Activated naive CD4-positive, alpha-beta T cell treated with anti-CD3 and anti-CD28 coated beads, Interleukin-2, amount 50 U/mL, for 72 hours (primary cell): ENCODE measurements at regions not wholly inside any gene's neighbourhood (a gene's known extent, or its start where the extent isn't known, plus 50 kb on each side); places are given as distances from the start of the nearest gene placed in this dataset.
"Not testable (repeated sequence)": the region's sequence is repeated elsewhere in the genome, so short reads cannot be mapped to it uniquely, and the experiment has no call there.

Experiments
- ATAC-seq, 2 donors: fragments of 150-1000 bp; cut with Tn5 transposase; 2 replicates each; pipeline ENCODE4 v1.10.0; 2021; ENCODE audit warnings: mild to moderate bottlenecking in 2 of 2, moderate library complexity in 2 of 2
- DNase-seq, 2 donors: peaks; one replicate each; pipeline ENCODE4 v3.0.0; 2021 to 2022; ENCODE audit warnings: low spot score in 2 of 2
- H3K27ac Mint-ChIP-seq, 2 donors: one replicate each; pipeline ENCODE4 v1.8.0; 2022; ENCODE audit warnings: mild to moderate bottlenecking in 2 of 2, mixed read lengths in 2 of 2
- H3K36me3 Mint-ChIP-seq, 2 donors: one replicate each; pipeline ENCODE4 v1.8.0; 2022; ENCODE audit warnings: mixed read lengths in 2 of 2
- H3K9me3 Mint-ChIP-seq, 2 donors: one replicate each; pipeline ENCODE4 v1.8.0; 2022; ENCODE audit warnings: mixed read lengths in 2 of 2

DNA sequence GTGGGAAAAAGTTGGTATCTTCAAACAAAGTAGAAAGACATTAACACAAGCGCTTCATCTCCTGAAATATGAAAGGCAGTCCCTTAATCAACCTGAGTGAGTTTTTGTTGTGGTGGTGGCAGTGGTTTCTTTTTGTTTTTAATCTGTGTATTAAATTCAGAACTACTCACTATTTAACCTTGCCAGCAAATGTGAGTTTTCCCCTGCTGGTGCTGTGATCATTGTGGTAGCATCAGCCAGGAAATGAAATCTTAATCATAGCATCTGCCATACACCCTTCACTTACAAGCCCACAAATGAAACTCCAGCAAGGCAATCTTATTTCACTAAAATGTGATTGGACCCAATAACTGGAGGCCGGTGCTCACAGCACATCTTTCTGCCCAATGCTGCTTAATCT lies 229.7 kb downstream of the SHOX2 start:
- peak in 1 of 2 donors; percentile 32 for ATAC-seq
- DNase-seq: no peak
- Mint-ChIP-seq H3K36me3 (peaks cover 0 to 8% of the 10 kb centered on the region in 2 donors), H3K9me3 (peaks cover 5 to 6% of the 10 kb centered on the region in 2 donors), H3K27ac (no peak overlapping the region)

DNA sequence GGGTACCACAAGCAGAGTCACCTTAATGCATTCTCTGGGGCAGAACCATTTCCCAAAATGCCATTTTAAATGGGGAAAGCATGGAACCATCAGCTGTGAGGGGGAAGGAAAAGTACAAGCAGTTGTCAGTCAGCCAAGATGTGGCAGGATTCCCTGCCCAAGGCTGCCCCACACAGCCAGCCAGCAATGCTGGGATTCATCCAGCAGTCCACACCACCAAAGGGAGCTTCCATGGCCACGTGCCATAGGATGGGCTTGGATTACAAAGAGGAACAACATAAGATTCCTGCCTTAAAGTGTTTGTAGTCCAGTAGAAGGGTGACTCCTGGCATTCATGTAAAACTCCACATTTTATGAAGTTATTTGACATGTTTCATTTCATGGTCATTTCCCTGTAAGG lies 233.3 kb downstream of the SHOX2 start:
- DNase-seq (no peak), ATAC-seq (no peak)
- Mint-ChIP-seq H3K9me3 (no peaks in the 10 kb centered on the region), H3K36me3 (no peaks in the 10 kb centered on the region), H3K27ac (no peak overlapping the region)

DNA sequence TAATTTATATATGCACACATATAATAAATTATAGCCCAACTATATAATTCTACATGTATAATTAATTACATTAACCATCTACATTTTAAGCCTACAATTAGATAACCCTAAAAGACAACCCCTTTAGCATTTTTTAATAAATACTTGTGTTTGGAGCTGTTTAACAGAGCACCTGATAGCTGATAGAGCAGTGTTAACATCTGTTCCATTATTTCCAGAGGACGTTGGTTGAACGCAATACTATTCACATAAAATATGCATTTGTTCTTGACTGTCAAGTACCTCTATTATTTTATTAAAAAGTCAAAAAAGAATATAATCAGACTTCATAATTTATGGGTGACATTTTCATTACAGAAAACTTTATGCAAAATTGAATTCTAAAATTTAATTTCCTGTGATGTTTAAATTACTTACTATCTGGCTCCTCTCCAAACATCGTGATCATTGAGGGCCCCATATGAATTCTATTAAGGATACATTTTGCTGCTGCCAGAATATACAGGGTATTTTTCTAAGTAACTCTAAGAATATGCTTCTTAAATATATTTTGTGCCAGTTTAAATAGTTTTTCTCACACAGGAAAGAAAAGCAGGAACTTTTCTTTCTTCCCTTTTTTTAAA lies 234.3 kb downstream of the SHOX2 start:
- DNase-seq: no peak
- Mint-ChIP-seq H3K9me3 (no peaks in the 10 kb centered on the region), H3K27ac (no peak overlapping the region), H3K36me3 (no peaks in the 10 kb centered on the region)
- no peak for ATAC-seq

DNA sequence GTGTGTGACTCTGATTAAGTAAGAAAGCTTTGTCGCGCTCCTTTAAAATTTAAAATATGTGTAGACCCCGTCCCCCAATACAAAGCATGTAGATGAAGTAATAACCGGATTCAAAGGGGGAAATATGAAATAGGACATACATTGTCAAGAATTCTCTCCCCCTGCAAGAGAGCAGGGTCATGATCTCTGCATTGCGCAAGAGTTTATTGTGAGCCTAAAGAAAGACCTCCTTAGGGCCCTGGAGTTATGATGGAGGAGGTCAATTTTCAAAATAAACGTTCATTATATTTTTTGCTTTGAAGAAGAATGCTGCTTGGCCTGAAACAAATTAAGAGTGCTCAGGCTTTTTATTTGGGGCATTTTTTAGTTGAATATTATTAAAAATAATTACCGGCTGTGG lies 235.0 kb downstream of the SHOX2 start:
- H3K36me3 Mint-ChIP-seq: no peaks in the 10 kb centered on the region
- no peaks in the 10 kb centered on the region for H3K9me3 Mint-ChIP-seq
- no peak overlapping the region for H3K27ac Mint-ChIP-seq
- ATAC-seq (no peak), DNase-seq (no peak)

DNA sequence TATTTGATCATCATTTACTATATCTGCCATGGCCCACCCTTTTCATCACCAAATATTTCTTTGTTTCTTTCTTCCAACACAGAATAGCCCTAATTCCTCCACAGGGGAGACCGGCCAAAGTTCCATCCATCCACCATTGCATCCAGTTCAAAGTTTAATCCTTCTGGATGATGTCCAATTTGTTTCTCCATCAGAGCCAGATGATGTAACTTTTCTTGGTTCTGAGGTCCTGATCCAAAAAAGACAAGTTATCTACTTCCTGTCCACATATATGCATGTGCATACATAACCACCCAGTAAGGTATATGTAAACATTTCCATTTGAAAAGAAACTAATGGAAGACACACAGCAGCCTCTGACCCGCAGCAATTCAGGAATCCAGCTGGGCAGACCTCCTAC lies 237.3 kb downstream of the SHOX2 start:
- Mint-ChIP-seq H3K9me3 (no peaks in the 10 kb centered on the region), H3K36me3 (no peaks in the 10 kb centered on the region), H3K27ac (no peak overlapping the region)
- ATAC-seq: no peak
- DNase-seq: no peak

DNA sequence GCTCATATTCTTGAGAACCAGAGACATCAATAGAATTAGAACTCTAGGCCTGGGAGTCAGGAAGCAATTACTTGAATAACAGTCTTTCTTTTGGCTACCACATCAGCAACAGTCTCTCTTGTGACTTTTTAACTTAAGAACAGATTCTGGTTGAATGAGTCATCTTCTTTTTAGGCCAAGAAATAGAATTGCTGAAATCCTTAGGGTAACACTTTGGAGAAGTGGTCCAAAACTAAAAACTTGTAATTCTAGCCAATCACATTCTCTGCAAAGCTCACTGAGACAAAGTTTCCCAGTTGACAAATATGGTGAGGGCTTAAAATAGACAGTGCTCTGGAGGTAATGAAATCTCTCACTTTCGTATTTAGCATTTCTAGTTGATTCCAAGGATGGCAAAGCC lies 238.0 kb downstream of the SHOX2 start:
- no peak for ATAC-seq
- H3K36me3 Mint-ChIP-seq: no peaks in the 10 kb centered on the region
- no peak overlapping the region for H3K27ac Mint-ChIP-seq
- DNase-seq: no peak
- no peaks in the 10 kb centered on the region for H3K9me3 Mint-ChIP-seq

DNA sequence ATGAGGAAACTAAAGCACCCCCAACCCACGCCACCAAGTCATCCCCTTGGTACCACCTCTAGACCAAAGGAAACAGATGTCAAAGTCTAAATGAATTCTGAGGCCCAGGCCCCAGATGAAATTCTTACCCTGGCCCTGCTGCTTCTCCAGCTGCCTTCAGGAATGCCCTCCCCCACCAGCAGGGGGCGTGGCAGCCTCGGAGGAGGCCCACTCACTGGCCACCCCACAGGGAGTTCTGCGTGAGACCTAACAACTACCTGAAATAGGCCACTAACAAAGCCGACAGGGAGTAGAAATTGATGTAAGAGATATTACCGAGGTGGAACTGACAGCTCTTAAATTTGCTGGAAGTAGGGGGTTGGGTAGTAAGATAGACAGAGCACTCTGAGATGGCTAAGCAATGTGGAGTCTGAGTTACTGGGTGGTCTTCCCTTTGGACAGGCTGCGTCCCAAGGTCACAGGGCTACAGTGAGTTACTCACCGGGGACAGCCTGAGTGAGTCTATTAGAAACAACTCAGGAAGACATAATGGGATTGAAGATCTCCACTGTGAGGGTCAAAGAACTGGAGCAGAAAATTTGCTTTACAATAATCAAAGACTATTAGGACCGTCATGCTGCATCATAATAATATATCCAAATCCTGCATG lies 240.7 kb downstream of the SHOX2 start:
- ATAC-seq (peak; percentile 46 to 67), DNase-seq (peak in 1 of 2 donors; percentile 67)
- H3K27ac Mint-ChIP-seq: no peak overlapping the region
- H3K9me3 Mint-ChIP-seq: no peaks in the 10 kb centered on the region
- no peaks in the 10 kb centered on the region for H3K36me3 Mint-ChIP-seq

DNA sequence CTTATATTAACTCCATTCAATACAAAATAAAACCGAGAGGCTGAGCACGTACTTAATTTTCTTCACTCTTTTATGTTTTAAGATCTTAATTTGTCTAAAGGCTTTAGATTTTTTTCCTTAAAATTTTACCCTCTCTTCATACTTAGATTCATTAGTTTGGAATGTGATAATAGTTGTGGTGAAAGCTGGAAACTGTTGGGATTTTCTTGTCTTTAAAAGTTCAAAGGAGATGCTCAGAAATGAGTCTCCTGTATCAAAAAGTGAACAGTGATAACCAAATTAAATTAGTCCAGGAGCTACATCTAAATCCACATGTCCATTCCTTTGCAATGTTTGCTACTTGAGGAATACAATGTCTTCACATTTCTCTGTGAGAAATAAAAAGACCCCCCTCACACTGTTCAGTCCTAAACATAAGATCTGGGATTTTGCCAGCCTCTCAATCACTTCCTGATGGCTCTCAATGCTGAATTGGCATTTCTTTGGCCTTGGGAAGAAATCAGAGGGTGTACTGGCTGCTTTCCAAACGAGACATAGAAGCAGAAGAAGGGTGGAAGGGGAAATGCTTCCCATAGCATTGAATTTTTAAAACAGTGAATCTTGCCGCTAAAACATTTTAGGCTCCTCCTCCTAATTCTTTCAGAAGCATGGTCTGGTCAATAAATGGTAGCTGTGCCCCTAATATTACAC lies 245.0 kb downstream of the SHOX2 start:
- H3K27ac Mint-ChIP-seq: no peak overlapping the region
- no peak for ATAC-seq
- H3K9me3 Mint-ChIP-seq: no peaks in the 10 kb centered on the region
- H3K36me3 Mint-ChIP-seq: no peaks in the 10 kb centered on the region
- no peak for DNase-seq

DNA sequence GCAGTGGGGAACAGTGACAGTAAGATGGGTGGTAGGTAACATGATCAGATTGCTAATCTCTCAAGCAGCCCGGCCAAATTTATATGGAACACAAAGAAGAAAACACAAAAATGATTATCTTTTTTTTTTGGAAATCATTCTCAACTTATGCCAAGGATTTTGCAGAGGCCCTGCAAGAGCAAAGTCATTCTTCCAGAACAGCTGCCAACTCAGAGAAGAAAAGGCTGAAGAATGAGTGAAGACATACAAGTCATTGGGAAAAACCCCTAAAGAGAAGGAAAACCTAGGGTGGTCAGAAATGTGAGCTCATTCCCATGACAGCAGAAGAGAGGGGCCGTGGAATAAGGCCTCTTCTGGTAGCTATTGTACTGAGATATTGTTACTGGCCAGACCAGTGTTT lies 246.7 kb downstream of the SHOX2 start:
- DNase-seq: no peak
- Mint-ChIP-seq H3K9me3 (no peaks in the 10 kb centered on the region), H3K36me3 (no peaks in the 10 kb centered on the region), H3K27ac (no peak overlapping the region)
- ATAC-seq: no peak

DNA sequence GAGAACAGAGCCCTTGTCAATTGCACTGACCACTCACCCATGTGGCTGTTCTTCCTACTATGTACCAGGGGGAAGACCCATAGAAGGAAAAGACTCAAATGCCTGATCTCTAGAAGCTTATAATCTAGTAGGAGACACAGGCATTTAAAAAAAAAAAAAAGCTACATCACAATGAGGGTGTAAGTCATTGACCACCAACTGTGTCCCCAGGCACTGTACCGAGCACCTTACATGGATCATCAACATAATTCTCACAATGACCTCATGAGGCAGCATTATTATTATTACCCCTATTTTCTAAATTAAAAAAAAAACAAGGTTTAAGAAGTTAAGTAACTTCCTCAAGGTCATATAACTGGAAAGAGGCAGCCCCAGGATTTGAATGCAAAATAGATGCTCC lies 247.4 kb downstream of the SHOX2 start:
- H3K36me3 Mint-ChIP-seq: no peaks in the 10 kb centered on the region
- no peak overlapping the region for H3K27ac Mint-ChIP-seq
- ATAC-seq: no peak
- DNase-seq: no peak
- H3K9me3 Mint-ChIP-seq: no peaks in the 10 kb centered on the region

DNA sequence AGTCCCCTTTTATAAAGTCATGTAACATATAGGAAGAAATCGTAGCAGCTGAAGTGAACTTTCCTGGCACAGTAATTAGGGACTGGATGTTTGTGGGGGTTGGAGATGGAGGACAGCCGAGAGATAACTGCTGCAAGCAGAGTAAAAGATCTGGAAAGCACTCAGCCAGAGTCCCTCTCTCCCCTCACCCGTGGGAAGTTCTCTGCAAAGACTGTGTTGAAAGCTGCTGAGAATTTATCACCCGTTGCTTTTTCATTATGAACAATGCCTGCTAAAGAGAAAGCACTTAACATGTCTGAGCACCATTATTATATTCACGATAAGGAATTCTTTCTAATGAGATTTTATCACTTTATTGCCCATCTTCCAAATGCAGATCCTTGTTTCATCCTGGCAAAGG lies 248.8 kb downstream of the SHOX2 start:
- H3K27ac Mint-ChIP-seq: no peak overlapping the region
- no peaks in the 10 kb centered on the region for H3K36me3 Mint-ChIP-seq
- H3K9me3 Mint-ChIP-seq: no peaks in the 10 kb centered on the region
- ATAC-seq (no peak), DNase-seq (no peak)

DNA sequence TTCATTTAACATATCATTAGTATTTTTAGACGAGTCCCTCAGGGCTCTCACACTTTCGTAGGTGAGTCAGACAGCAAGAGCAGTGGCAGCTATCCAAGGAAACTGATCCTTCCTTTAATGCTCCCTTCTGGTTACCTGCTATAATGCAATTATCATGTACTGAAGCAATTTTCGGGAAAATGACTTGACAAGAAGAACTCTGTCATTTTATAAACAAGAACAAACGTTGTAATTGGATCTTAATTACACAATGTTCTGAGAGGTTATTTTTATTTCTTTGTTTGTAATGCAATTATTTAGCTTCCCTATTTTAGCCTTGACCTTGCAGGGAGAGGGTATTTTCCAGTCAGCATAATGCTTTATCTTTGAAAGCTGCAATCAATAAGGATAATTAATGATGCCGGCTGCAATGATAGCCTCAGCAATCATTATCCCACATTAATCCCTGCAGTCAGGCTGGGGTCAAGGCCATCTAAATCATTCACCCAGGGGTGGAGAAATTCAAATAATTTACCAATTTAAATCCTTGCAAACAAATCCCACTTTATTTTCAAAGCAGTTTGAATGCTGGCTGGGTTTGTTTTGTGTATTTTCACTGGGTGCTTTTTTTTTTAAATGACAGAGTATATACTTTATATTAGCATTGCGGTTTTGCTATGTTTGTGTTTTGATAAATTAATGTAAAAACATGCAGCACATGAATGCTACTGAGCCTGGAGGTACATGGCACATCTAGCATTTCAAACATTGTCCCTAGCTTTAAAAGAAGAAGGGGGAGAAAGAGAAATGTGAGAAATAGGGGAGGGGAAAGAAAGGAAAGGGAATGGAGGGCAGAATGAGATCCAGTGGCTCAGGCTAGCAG lies 249.9 kb downstream of the SHOX2 start:
- H3K36me3 Mint-ChIP-seq: no peaks in the 10 kb centered on the region
- DNase-seq: no peak
- no peaks in the 10 kb centered on the region for H3K9me3 Mint-ChIP-seq
- H3K27ac Mint-ChIP-seq: no peak overlapping the region
- no peak for ATAC-seq

DNA sequence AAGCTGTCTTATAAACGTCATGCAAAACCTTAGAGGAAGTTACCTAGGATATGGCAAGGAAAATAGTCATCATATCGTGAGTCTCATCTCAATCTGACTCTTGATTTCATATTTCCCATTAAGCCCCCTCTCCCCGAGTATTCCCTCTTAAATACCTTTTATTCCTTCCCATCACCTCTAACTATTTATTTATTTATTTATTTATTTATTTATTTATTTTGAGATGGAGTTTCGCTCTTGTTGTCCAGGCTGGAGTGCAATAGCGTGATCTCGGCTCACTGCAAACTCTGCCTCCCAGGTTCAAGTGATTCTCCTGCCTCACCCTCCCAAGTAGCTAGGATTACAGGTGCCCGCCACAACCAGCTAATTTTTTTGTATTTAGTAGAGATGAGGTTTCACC lies 260.4 kb downstream of the SHOX2 start:
- not testable (repeated sequence) for H3K9me3 Mint-ChIP-seq, H3K36me3 Mint-ChIP-seq, H3K27ac Mint-ChIP-seq, ATAC-seq, DNase-seq

DNA sequence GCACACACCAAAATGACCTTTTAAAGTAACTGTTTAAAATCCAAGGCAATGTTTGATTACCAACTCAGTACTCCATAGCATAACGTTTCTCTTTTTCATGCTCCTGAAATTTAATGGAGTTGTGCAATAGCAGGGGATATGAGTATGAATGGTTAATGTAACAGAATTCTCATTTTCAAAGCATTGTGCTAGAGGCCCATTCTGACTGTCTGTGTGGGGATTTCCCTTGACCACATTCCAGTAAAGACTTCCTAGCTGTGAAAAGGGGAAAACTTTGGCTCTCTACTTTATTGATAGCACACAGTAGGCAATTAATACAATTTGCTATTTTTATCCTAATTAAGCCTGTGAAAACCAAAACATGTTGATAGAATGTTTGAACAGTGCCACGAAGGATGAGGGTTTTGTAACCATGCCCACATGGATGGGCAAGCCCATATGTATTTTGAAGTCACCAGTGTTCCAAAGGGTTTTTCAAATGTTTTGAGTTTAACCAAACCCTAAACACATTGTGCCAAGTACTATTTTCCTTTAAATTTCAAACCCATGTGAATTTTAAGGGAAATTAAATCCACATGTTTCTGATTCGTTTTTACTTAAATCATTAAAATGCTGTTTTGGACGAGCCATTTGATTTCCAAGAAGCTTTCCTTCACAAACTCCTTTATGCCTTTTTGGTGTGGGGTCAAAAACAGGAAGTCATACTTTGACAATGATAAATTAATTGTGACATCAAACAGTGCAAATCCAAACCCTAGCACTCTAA lies 261.2 kb downstream of the SHOX2 start:
- Mint-ChIP-seq H3K36me3 (no peaks in the 10 kb centered on the region), H3K27ac (no peak overlapping the region), H3K9me3 (no peaks in the 10 kb centered on the region)
- ATAC-seq (no peak), DNase-seq (no peak)

DNA sequence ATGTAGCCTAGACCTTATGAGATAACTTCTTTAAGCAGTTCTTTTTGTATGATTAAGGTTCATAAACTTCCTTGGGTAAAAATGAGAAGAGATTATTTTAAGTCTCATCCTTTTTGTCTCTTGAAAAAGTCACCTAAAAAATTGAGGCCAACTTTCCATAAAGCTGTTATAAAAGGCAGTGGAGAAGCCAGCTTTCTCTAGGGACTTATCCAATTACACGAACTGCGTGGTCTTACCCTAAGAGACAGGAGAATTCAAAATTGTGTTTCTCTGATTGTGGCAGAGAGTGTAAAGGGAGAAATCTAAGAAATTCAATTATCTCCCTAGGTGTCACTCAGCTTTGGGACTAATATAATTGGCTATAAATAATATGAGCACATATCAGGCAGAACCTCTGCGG lies 262.0 kb downstream of the SHOX2 start:
- Mint-ChIP-seq H3K27ac (no peak overlapping the region), H3K36me3 (no peaks in the 10 kb centered on the region), H3K9me3 (no peaks in the 10 kb centered on the region)
- ATAC-seq (no peak), DNase-seq (no peak)

DNA sequence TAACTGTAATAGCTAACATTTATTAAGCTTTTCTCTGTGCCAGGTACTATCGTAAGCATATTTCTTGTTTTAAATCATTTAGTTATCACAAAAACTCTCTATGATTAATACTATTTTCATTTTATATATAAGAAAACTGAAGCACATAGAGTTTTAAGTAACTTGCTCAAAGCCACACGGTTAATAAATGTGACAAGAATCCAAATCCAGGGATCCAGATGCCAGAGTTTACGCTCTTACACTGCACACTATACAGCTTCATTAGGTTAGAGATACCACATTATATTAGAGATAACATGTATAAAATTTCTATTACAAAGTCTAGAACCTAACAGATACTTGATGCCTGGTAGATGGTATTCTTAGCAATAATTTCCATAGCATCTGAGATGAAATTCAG lies 265.2 kb downstream of the SHOX2 start:
- Mint-ChIP-seq H3K9me3 (no peaks in the 10 kb centered on the region), H3K36me3 (no peaks in the 10 kb centered on the region), H3K27ac (no peak overlapping the region)
- ATAC-seq: no peak
- no peak for DNase-seq

DNA sequence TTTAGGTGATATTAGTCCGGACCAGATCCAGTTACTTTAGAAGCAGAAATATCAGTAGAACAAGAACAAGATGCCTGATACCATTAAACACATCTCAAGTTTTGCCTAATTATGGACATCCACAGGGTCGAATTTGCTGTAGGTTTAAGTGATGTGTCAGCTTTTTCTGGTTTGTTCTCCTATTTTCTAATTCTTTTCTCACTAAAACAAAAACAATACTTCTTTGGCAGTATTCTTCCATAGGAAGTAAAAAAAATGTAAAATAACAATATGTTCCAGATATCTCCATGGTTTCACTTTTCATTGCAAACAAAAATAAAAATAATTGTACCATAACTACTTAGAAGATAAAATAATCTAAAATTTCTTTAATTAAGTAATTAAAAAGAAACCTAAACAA lies 265.7 kb downstream of the SHOX2 start:
- ATAC-seq (no peak), DNase-seq (no peak)
- H3K27ac Mint-ChIP-seq: no peak overlapping the region
- H3K9me3 Mint-ChIP-seq: no peaks in the 10 kb centered on the region
- H3K36me3 Mint-ChIP-seq: no peaks in the 10 kb centered on the region
